AG09309 (cell line): ENCODE measurements at regions not wholly inside any gene's neighbourhood (a gene's known extent, or its start where the extent isn't known, plus 50 kb on each side); places are given as distances from the start of the nearest gene placed in this dataset.
A peak's percentile ranks its signal among the peaks of the same experiment; 100 is the strongest.

Experiments
- DNase-seq: peaks from one replicate; pipeline ENCODE4 v3.0.0-alpha.2; 2010; ENCODE audit warnings: low read depth
- H3K4me3 ChIP-seq: 2 replicates; pipeline ENCODE4 v1.5.1; 2011; ENCODE audit warnings: mild to moderate bottlenecking, low read depth, low read length, moderate library complexity; ENCODE audit not compliant: control insufficient read depth
- TF ChIP-seq, protein P1 (sequence below): IDR thresholded peaks from 2 replicates; pipeline ENCODE4 v1.5.1; 2011; ENCODE audit warnings: mild to moderate bottlenecking, low read depth, low read length, inconsistent platforms; ENCODE audit not compliant: insufficient read depth, control insufficient read depth; ENCODE audit errors: missing control alignments

DNA sequence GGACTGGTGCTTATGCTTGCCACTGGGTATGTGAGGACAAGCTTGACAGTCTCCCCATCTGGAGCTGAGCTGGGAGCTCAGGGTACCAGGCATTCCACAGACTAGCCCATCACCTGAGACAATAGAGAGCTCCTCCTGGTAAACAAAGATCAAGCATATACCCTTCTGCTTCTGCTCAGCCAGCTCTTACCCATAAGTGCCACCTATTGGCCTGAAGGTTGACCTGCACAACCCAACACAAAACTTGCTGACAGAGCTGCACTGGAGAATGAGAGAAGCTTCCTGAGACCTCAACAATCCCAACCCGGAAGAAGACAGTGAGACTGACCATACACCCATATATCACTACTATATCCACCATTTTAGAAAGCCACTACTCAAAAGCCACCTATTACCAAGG is 1049.2 kb upstream of the INTU start:
- TF ChIP-seq, protein P1, sequence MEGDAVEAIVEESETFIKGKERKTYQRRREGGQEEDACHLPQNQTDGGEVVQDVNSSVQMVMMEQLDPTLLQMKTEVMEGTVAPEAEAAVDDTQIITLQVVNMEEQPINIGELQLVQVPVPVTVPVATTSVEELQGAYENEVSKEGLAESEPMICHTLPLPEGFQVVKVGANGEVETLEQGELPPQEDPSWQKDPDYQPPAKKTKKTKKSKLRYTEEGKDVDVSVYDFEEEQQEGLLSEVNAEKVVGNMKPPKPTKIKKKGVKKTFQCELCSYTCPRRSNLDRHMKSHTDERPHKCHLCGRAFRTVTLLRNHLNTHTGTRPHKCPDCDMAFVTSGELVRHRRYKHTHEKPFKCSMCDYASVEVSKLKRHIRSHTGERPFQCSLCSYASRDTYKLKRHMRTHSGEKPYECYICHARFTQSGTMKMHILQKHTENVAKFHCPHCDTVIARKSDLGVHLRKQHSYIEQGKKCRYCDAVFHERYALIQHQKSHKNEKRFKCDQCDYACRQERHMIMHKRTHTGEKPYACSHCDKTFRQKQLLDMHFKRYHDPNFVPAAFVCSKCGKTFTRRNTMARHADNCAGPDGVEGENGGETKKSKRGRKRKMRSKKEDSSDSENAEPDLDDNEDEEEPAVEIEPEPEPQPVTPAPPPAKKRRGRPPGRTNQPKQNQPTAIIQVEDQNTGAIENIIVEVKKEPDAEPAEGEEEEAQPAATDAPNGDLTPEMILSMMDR = peak; percentile 37
- DNase-seq = no peak

DNA sequence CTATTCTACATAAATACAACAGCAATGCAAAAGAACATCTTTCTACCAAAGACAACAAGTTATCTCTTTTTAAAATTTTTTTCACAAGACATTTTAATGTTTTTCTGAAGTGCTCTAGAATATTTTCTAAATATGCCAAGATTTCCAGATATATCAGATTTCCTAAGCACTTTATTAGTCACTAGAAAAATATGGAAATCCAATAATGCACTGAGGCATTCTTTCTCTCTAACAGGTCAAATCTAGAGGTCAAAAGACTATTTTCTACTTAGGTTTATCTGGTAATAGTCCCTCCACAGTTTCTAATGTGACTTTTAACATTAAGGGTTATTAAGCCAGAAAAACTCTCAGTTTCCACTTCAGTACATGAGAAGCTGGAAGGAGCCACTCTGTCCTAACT is 1041.2 kb upstream of the INTU start:
- TF ChIP-seq, protein P1 = no peak
- H3K4me3 ChIP-seq = no peak overlapping the region
- no peak for DNase-seq

More for the DNA sequence above, 1049.2 kb upstream of the INTU start:
- no peak overlapping the region for H3K4me3 ChIP-seq

DNA sequence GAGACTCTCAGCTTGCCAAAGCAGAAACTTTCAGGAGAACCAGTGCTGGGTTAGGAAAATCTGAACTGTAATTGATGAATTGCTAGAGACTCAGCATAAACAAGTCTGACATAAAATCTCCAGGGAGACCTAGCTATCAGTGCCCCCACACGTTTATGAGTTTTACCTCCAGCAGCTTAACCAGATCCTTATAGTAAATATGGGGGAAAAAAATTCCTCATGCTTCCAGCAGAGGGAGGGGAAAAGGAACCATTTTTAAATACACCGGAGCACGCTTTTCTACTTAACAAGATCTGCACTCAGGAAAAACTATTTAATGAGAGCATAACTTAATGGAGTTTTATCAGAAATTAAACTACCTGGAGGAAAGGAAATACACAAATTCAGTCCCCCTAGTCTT is 1040.7 kb upstream of the INTU start:
- no peak overlapping the region for H3K4me3 ChIP-seq
- no peak for DNase-seq

DNA sequence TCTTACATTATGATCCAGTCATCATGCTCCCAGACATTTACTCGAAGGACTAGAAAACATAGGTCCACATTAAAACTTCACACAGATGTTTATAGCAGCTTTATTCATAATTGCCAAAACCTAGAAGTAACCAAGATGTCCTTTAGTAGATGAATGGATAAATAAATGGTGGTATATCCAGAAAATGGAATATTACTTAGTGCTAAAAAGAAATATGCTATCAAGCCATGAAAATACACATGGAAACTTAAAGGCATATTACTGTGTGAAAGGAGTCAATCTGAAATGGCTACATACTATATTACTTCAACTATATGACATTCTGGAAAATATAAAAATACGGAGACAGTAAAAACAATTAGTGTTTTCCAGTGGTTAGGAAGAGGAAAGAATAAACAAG is 1039.1 kb upstream of the INTU start:
- DNase-seq = no peak
- H3K4me3 ChIP-seq = no peak overlapping the region
- TF ChIP-seq, protein P1 = no peak

More for the DNA sequence above, 1040.7 kb upstream of the INTU start:
- TF ChIP-seq, protein P1 = peak; percentile 41

DNA sequence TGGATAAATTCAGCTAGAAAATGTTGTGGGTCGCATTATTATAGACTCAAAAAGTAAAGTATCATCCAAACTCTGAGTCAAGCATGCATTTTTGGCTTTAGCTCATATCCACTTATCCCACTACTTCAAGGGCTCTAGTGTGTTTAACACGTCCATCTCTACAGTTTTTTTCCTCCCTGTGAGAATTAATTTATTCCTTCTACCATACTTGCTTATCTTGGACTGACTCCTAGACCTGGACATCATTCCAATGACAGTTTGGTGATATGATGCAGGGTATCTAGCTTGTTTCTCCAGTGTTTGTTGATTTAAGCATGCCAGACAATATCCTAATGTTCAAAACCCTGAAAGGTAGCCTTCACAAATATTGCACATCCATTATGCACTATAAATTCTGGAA is 1037.1 kb upstream of the INTU start:
- TF ChIP-seq, protein P1 = no peak
- no peak for DNase-seq

DNA sequence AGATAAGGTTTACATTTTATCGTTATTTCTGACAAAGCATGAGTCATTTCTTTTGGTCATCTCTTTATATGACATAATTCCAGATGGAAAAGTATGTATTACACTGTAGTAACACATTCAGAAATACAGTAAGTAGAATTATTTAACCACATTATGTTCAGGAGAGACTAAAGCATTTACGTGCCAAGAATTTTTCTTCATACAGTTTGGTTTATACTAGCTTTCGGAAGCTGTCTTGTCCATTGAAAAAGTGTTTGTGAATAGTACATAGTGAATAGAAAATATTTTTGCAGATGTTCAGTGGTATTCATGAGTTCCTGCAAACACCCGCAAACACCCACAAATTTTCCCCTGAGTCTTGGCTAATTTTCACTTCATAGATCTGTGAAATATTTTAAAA is 1033.0 kb upstream of the INTU start:
- H3K4me3 ChIP-seq = no peak overlapping the region
- TF ChIP-seq, protein P1 = no peak
- no peak for DNase-seq

More for the DNA sequence above, 1037.1 kb upstream of the INTU start:
- no peak overlapping the region for H3K4me3 ChIP-seq

DNA sequence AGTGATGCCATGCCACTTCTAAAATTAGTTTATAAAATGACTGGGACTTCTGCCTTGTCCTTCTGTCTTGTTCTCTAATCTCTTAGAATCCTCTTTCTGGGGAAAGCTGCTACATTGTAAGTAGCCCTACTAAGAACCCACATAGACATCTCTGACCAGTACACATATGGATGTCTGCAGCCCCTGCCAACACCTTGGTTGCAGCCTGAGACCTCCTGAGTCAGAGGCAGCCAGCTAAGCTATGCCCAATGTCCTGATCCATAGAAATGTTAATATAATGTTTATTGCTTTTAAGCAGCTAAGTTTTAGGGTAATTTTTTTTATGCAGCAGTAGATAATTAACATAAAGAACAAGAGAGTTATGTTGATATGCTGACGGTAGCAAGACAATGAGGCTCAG is 1029.5 kb upstream of the INTU start:
- no peak overlapping the region for H3K4me3 ChIP-seq
- no peak for DNase-seq
- TF ChIP-seq, protein P1 = no peak
